Mucosa of rectum (tissue), 2 donors: ENCODE measurements at regions not wholly inside any gene's neighbourhood (a gene's known extent, or its start where the extent isn't known, plus 50 kb on each side); places are given as distances from the start of the nearest gene placed in this dataset.
A peak's percentile ranks its signal among the peaks of the same experiment; 100 is the strongest.

Experiments
- H3K27ac ChIP-seq, 2 donors: one replicate each; pipeline ENCODE4 v1.7.0; 2013; ENCODE audit warnings: inconsistent platforms in 2 of 2, low read depth in 2 of 2, low read length in 2 of 2
- H3K27me3 ChIP-seq, 2 donors: one replicate each; pipeline ENCODE4 v1.7.0; 2013; ENCODE audit warnings: low read length in 2 of 2; ENCODE audit not compliant: control insufficient read depth in 2 of 2, insufficient read depth in 2 of 2
- H3K36me3 ChIP-seq, 2 donors: one replicate each; pipeline ENCODE4 v1.7.0; 2013; ENCODE audit warnings: low read length in 2 of 2; ENCODE audit not compliant: control insufficient read depth in 2 of 2, insufficient read depth in 2 of 2
- H3K4me1 ChIP-seq, 2 donors: one replicate each; pipeline ENCODE4 v1.7.0; 2013; ENCODE audit warnings: low read length in 2 of 2, mild to moderate bottlenecking in 1 of 2; ENCODE audit not compliant: control insufficient read depth in 2 of 2, insufficient read depth in 2 of 2
- H3K4me3 ChIP-seq, 2 donors: one replicate each; pipeline ENCODE4 v1.7.0; 2013; ENCODE audit warnings: low read length in 2 of 2
- H3K9ac ChIP-seq, 2 donors: one replicate each; pipeline ENCODE4 v1.7.0; 2013; ENCODE audit warnings: low read length in 2 of 2, low read depth in 1 of 2, mild to moderate bottlenecking in 1 of 2
- H3K9me3 ChIP-seq, 2 donors: one replicate each; pipeline ENCODE4 v1.7.0; 2013; ENCODE audit warnings: low read length in 2 of 2; ENCODE audit not compliant: control insufficient read depth in 2 of 2
- donor health status: healthy.
- donor health status: Normal muscosa, but diverticular disease.

- Histone ChIP-seq H3K9ac (no peak overlapping the region), H3K4me1 (peaks cover 0 to 8% of the 10 kb centered on the region in 2 donors), H3K4me3 (no peak overlapping the region), H3K36me3 (no peaks in the 10 kb centered on the region), H3K9me3 (no peaks in the 10 kb centered on the region), H3K27ac (no peak overlapping the region), H3K27me3 (no peaks in the 10 kb centered on the region)
These were observed 78.4 kb downstream of the OLIG3 start for GRCh38 chr6:137415834-137416190.

GRCh38 chr6:137415127-137415833 is 78.9 kb downstream of the OLIG3 start:
- H3K27me3 ChIP-seq, result no peaks in the 10 kb centered on the region
- H3K4me1 ChIP-seq, result peaks cover 0 to 8% of the 10 kb centered on the region in 2 donors
- H3K36me3 ChIP-seq, result no peaks in the 10 kb centered on the region
- H3K4me3 ChIP-seq, result peak overlapping the region; percentile 62 to 74
- peak overlapping the region; percentile 62 to 74 for H3K9ac ChIP-seq
- no peaks in the 10 kb centered on the region for H3K9me3 ChIP-seq
- peak overlapping the region in 1 of 2 donors; percentile 39 for H3K27ac ChIP-seq

GRCh38 chr6:137414599-137414998 is 79.6 kb downstream of the OLIG3 start:
- no peak overlapping the region for H3K4me3 ChIP-seq
- no peak overlapping the region for H3K27ac ChIP-seq
- no peak overlapping the region for H3K9ac ChIP-seq

GRCh38 chr6:137413482-137413881 is 80.7 kb downstream of the OLIG3 start:
- H3K9ac ChIP-seq, result no peak overlapping the region
- H3K36me3 ChIP-seq, result no peaks in the 10 kb centered on the region
- no peaks in the 10 kb centered on the region for H3K27me3 ChIP-seq
- no peaks in the 10 kb centered on the region for H3K9me3 ChIP-seq
- peaks cover 0 to 8% of the 10 kb centered on the region in 2 donors for H3K4me1 ChIP-seq
- no peak overlapping the region for H3K27ac ChIP-seq
- no peak overlapping the region for H3K4me3 ChIP-seq

More at GRCh38 chr6:137414599-137414998, 79.6 kb downstream of the OLIG3 start:
- no peaks in the 10 kb centered on the region for H3K27me3 ChIP-seq
- H3K4me1 ChIP-seq, result peaks cover 0 to 8% of the 10 kb centered on the region in 2 donors
- no peaks in the 10 kb centered on the region for H3K36me3 ChIP-seq
- H3K9me3 ChIP-seq, result no peaks in the 10 kb centered on the region

GRCh38 chr6:137412562-137412961 is 81.6 kb downstream of the OLIG3 start:
- Histone ChIP-seq H3K9me3 (no peaks in the 10 kb centered on the region), H3K36me3 (no peaks in the 10 kb centered on the region), H3K9ac (no peak overlapping the region), H3K27ac (no peak overlapping the region), H3K4me3 (no peak overlapping the region), H3K27me3 (no peaks in the 10 kb centered on the region), H3K4me1 (peaks cover 0 to 8% of the 10 kb centered on the region in 2 donors)

GRCh38 chr6:137409266-137409777 is 84.9 kb downstream of the OLIG3 start:
- no peaks in the 10 kb centered on the region for H3K27me3 ChIP-seq
- no peak overlapping the region for H3K4me3 ChIP-seq
- no peaks in the 10 kb centered on the region for H3K4me1 ChIP-seq
- no peaks in the 10 kb centered on the region for H3K9me3 ChIP-seq
- no peak overlapping the region for H3K9ac ChIP-seq
- no peaks in the 10 kb centered on the region for H3K36me3 ChIP-seq
- no peak overlapping the region for H3K27ac ChIP-seq

GRCh38 chr6:137407816-137408215 is 86.4 kb downstream of the OLIG3 start:
- H3K9ac ChIP-seq, result no peak overlapping the region
- no peaks in the 10 kb centered on the region for H3K4me1 ChIP-seq
- H3K27me3 ChIP-seq, result no peaks in the 10 kb centered on the region
- no peaks in the 10 kb centered on the region for H3K9me3 ChIP-seq
- H3K36me3 ChIP-seq, result no peaks in the 10 kb centered on the region
- no peak overlapping the region for H3K4me3 ChIP-seq
- H3K27ac ChIP-seq, result no peak overlapping the region

- Histone ChIP-seq H3K9ac (no peak overlapping the region), H3K4me3 (no peak overlapping the region), H3K4me1 (no peaks in the 10 kb centered on the region), H3K9me3 (no peaks in the 10 kb centered on the region), H3K27me3 (no peaks in the 10 kb centered on the region), H3K27ac (no peak overlapping the region), H3K36me3 (no peaks in the 10 kb centered on the region)
These were observed 88.4 kb downstream of the OLIG3 start for GRCh38 chr6:137405806-137406205.

- Histone ChIP-seq H3K27ac (no peak overlapping the region), H3K27me3 (no peaks in the 10 kb centered on the region), H3K36me3 (no peaks in the 10 kb centered on the region), H3K9me3 (no peaks in the 10 kb centered on the region), H3K4me3 (no peak overlapping the region), H3K9ac (no peak overlapping the region), H3K4me1 (no peaks in the 10 kb centered on the region)
These were observed 90.3 kb downstream of the OLIG3 start for GRCh38 chr6:137403855-137404254.

GRCh38 chr6:137403443-137403842 is 90.8 kb downstream of the OLIG3 start:
- no peaks in the 10 kb centered on the region for H3K36me3 ChIP-seq
- no peaks in the 10 kb centered on the region for H3K4me1 ChIP-seq
- H3K27ac ChIP-seq, result no peak overlapping the region
- H3K27me3 ChIP-seq, result no peaks in the 10 kb centered on the region
- no peak overlapping the region for H3K4me3 ChIP-seq
- no peaks in the 10 kb centered on the region for H3K9me3 ChIP-seq
- H3K9ac ChIP-seq, result no peak overlapping the region
